ENCODE measurements at regions not wholly inside any gene's neighbourhood (a gene's known extent, or its start where the extent isn't known, plus 50 kb on each side); places are given as distances from the start of the nearest gene placed in this dataset.

DNA sequence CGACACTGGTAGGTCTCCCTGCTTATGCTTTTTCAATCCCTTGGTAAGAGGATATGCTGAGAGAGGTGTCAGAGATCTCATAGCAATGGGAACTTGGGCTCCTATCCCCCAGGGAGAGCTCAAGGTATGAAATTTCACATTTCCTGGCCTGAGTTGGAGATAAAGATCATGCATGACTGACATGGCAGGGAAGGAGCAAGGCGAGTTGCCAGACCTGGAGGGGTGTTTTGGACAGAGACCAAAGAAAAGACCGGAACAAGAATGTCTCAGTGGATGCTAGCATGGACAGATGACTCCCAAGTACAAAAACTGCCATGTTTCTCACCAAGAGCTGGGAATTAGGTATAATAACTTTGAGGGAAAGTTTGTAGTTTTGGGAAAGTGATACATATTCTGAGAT, 334.1 kb upstream of the B3GALT2 start:
- H3K27me3 Mint-ChIP-seq: no peaks in the 10 kb centered on the region
- DNase-seq: no peak
- H3K4me3 Mint-ChIP-seq: no peak overlapping the region
- peaks cover 0 to 6% of the 10 kb centered on the region in 2 donors for H3K9me3 Mint-ChIP-seq
- peak overlapping the region in 1 of 2 donors; percentile 69 for H3K27ac Mint-ChIP-seq
- no peak for ATAC-seq
- H3K4me1 Mint-ChIP-seq: peaks cover 6% of the 10 kb centered on the region

DNA sequence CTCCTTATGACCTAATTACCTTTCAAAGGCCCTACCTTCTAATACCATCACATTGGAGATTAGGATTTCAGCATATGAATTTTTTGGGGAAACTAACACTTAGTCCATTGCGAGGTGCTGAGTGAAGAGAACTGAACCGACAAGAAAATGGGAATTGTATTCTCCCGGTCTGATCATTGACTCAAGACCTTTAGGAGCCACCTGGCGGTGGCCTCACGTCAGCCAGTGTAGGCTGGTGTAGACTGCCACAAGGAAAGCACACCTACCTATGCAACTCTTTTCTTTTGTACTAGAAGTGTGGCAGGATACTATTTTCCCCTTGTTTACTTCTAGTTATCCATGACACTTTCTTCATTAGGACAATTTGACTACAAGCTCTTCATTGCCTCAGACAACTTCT, 333.5 kb upstream of the B3GALT2 start:
- H3K27me3 Mint-ChIP-seq: no peaks in the 10 kb centered on the region
- DNase-seq (no peak), ATAC-seq (no peak)
- no peak overlapping the region for H3K4me3 Mint-ChIP-seq
- H3K4me1 Mint-ChIP-seq: peaks cover 6% of the 10 kb centered on the region
- no peak overlapping the region for H3K27ac Mint-ChIP-seq
- peaks cover 0 to 6% of the 10 kb centered on the region in 2 donors for H3K9me3 Mint-ChIP-seq

DNA sequence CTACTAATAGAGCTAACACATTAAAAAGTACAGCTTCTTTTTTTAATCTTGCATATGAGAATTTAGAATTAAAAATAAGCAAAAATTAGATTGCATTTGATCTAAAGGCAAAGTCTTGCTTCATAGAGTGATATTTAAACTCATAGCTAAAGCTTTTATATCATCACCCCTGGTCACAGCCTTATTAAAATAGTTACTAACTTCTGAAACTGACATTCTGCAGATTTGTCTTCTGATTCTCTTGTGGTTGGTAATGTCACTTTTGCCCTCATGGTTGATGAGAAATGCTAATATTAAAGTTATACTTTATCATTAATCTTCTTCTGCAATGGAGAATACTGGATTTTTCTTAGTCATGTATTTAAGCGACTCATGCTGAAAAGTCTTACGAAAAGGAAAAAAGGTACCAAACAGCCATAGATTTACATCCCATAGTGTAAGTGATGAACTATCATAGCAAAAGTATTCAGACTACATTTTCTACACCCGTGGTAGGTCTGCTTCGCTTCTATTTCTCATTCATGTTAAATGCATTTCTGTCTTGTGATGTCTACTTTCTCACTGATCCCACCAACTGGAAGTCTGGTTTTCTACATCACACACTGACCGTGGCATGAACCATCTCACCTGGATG, 330.5 kb upstream of the B3GALT2 start:
- DNase-seq (no peak), ATAC-seq (peak; percentile 46)
- Mint-ChIP-seq H3K27me3 (no peaks in the 10 kb centered on the region), H3K9me3 (peaks cover 6 to 21% of the 10 kb centered on the region in 2 donors), H3K27ac (no peak overlapping the region), H3K4me3 (no peak overlapping the region), H3K4me1 (peaks cover 6% of the 10 kb centered on the region)

DNA sequence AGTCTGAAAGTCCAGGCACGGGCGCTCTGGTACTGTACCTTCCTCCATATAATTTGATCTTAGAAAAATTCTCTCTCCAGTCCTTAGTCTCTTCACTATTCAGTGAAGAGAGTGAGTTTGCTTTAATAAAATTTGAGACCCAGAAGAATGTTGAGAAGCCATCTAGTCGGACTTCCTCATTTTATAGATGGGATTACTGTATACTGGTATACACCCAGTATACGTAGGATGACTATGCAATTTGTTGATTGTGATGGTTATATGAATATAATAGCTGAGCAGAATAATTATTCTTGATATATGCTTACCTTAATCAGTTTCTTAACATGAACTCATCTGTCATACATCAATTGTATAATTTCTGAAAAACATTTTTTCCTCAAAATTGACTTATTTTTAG, 328.0 kb upstream of the B3GALT2 start:
- H3K27ac Mint-ChIP-seq: no peak overlapping the region
- DNase-seq (no peak), ATAC-seq (no peak)
- peaks cover 6% of the 10 kb centered on the region for H3K4me1 Mint-ChIP-seq
- H3K4me3 Mint-ChIP-seq: no peak overlapping the region
- no peaks in the 10 kb centered on the region for H3K27me3 Mint-ChIP-seq
- H3K9me3 Mint-ChIP-seq: peaks cover 13 to 32% of the 10 kb centered on the region in 2 donors

DNA sequence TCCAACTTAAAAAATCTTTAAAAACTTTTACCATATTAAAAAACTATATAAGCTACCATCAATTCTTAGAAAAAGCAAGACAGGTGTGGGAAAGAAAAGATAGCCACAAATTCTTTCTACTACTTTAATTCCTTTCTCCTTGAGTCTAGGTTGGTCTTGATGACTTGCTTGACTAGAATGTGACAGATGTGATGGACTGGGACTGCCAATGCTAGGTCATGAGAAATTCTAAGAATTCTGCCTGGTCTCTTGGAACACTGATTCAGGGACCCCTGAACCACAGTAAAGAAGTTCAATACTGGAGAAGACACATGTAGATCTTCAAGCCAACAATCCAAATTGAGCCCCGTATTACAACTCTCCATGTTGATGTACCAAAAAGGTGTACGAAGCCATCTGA, 326.6 kb upstream of the B3GALT2 start:
- Mint-ChIP-seq H3K4me3 (no peak overlapping the region), H3K27me3 (no peaks in the 10 kb centered on the region), H3K4me1 (peaks cover 6% of the 10 kb centered on the region), H3K27ac (no peak overlapping the region), H3K9me3 (peaks cover 13 to 32% of the 10 kb centered on the region in 2 donors)
- ATAC-seq (no peak), DNase-seq (no peak)

DNA sequence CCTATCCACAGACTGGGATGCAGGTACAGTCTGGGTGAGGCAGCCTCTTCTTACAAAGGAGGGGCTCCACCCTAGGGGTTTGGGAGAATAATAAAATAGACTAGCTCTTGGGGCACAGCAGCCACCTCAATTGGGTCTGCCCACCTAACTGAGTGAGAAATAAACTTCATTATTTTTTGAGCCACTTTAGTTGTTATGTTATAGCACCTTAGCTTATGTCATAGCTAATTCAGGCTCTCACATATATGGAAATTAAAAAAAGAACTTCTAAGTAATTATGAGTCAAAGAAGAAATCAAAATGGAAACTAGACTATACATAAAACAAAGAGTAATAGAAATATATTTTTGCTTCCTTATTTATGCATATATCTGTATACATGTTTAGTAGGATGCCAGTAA, 318.5 kb upstream of the B3GALT2 start:
- ATAC-seq: no peak
- Mint-ChIP-seq H3K27ac (no peak overlapping the region), H3K4me1 (no peaks in the 10 kb centered on the region), H3K9me3 (peaks cover 4 to 17% of the 10 kb centered on the region in 2 donors), H3K27me3 (no peaks in the 10 kb centered on the region), H3K4me3 (no peak overlapping the region)
- no peak for DNase-seq

DNA sequence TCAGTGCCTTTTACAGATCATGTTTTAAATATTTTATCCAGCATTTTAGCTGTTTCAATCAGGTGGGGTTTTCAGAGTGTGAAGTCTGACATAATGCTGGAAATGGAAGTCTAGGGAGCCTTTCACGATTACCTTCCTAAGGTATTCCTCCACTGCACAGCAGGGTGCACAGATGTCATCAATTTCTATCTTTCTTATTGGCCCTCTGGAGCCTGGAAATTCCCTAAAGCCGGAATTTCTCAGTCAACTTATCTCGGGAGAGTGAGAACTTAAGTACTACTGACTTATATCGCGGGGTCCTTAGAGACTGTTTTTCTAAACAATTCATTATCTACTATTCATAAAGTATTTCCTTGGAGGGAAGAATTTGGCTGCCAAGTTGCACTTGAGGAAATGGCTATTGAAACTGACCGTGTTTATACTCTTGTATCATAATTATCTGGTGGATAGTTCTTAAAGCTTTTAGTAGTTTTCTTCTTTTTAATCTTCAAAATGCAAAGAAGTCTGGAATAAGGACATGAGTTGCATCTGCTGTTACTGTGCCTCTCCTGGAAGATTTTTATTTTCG, 311.8 kb upstream of the B3GALT2 start:
- no peaks in the 10 kb centered on the region for H3K27me3 Mint-ChIP-seq
- ATAC-seq (no peak), DNase-seq (no peak)
- no peak overlapping the region for H3K4me3 Mint-ChIP-seq
- no peak overlapping the region for H3K27ac Mint-ChIP-seq
- H3K9me3 Mint-ChIP-seq: peaks cover 0 to 3% of the 10 kb centered on the region in 2 donors
- peaks cover 3% of the 10 kb centered on the region for H3K4me1 Mint-ChIP-seq

DNA sequence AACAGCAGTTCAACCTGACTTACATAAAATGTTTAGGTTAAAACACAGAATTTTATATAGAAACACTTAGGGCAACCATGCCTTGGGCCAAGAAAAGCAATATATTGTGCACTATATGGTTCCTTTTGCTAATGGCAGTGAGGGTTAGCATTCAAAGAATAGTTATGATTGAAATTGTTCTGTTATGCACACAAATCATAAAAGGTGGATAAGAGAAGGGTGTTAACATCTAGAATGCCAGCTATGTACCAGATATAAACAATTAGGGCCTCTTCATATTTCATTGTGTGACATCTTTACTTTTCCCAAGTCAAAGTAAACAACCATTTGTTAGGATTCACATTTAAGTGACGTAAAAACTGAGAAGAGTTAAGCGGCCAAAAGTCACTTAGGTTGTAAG, 308.0 kb upstream of the B3GALT2 start:
- no peaks in the 10 kb centered on the region for H3K27me3 Mint-ChIP-seq
- no peak overlapping the region for H3K27ac Mint-ChIP-seq
- H3K9me3 Mint-ChIP-seq: peaks cover 15 to 17% of the 10 kb centered on the region in 2 donors
- peaks cover 23% of the 10 kb centered on the region for H3K4me1 Mint-ChIP-seq
- no peak overlapping the region for H3K4me3 Mint-ChIP-seq
- DNase-seq (no peak), ATAC-seq (no peak)

DNA sequence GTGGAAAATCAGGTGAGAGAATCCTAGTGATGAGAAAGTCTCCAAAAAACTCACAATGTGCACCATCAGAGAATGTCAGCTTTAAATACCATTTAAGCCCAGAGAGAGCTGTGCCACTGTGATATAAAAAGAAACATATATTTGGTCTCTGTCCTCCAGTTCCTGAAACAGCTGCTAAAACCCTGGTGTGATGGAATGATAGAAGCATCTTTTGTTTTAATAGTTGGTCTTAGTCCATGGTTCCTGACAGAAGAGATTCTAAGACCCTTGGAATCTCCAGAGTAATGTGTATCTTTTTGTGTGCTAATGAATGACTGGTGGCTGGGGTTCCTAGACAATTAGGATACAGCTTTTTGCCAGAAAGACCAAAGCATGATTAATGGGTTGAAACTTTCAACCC, 302.8 kb upstream of the B3GALT2 start:
- Mint-ChIP-seq H3K9me3 (peaks cover 24 to 25% of the 10 kb centered on the region in 2 donors), H3K4me1 (peaks cover 31% of the 10 kb centered on the region), H3K4me3 (no peak overlapping the region), H3K27me3 (no peaks in the 10 kb centered on the region), H3K27ac (peak overlapping the region in 1 of 2 donors; percentile 34)
- ATAC-seq (no peak), DNase-seq (no peak)

DNA sequence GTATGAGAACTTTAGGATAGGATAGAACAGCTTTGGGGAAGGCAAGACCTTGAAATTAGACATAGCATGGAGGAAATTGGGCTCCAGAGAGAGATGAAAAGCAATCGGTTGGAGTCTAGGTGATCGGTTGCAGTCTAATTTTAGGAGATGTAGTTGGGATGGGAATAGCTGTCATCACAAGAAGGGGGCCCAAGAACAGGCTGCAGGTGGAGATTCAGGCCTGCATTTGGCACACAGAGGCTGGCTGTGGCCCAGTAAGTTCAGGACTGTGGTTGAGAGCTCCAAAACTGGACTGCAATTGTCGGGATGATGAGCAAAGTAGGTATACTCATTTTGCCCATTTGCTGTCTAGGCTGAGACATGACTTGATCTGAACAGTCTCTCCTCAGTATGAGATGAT, 301.3 kb upstream of the B3GALT2 start:
- Mint-ChIP-seq H3K9me3 (peaks cover 25 to 26% of the 10 kb centered on the region in 2 donors), H3K4me3 (no peak overlapping the region), H3K27me3 (no peaks in the 10 kb centered on the region), H3K4me1 (peaks cover 24% of the 10 kb centered on the region), H3K27ac (no peak overlapping the region)
- no peak for DNase-seq
- no peak for ATAC-seq

DNA sequence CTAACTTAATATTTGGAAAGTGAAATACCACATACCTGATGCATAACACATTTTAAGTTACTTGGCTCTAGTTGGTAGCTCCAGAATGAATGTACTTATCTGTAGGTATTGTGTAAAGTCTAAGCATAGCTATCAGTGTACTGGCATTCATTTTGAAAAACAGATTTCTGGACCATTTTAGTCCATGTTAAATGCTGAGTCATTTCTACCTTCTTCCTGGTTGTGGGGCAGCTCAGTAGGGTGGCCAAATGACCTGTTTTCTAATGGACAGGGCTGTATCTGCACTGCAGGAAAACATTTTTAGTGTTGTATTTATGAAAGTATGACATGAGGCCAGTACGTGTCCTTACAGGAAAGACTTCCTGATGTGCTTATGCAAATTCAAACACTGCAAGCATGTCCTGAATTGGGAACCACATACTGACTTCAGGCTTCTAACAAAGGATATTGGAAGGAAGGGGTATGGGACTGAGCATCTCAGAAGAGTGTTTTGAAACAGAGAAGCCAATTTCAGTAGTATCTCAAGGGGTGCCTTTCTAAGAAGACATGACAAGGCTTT, 300.3 kb upstream of the B3GALT2 start:
- peak; percentile 18 for ATAC-seq
- no peak for DNase-seq
- peaks cover 29 to 32% of the 10 kb centered on the region in 2 donors for H3K9me3 Mint-ChIP-seq
- H3K4me1 Mint-ChIP-seq: peaks cover 21% of the 10 kb centered on the region
- peak overlapping the region in 1 of 2 donors; percentile 38 for H3K4me3 Mint-ChIP-seq
- H3K27me3 Mint-ChIP-seq: no peaks in the 10 kb centered on the region
- H3K27ac Mint-ChIP-seq: peak overlapping the region in 1 of 2 donors; percentile 84

DNA sequence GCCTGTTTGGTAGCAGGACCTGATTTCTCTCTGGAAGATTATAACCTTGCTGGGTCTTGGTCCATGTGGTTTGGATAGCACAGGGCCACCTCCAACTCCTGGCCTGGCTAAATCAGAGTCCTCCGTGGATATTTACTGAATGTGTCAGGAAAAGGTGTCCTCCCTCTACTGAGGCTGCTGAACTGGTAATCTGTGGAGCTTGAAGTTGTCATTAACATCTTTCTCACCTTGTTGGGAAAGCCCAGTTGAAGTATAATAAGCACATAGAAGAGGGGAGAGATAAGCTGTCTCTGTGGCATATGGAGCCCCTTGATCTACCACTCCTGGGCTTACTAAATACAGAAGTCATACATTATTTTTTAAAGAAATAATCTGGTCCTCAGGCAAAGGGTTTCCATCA, 294.3 kb upstream of the B3GALT2 start:
- Mint-ChIP-seq H3K9me3 (peaks cover 24 to 27% of the 10 kb centered on the region in 2 donors), H3K27me3 (no peaks in the 10 kb centered on the region), H3K4me1 (peaks cover 62% of the 10 kb centered on the region), H3K4me3 (no peak overlapping the region), H3K27ac (peak overlapping the region; percentile 77 to 80)
- DNase-seq (no peak), ATAC-seq (no peak)

DNA sequence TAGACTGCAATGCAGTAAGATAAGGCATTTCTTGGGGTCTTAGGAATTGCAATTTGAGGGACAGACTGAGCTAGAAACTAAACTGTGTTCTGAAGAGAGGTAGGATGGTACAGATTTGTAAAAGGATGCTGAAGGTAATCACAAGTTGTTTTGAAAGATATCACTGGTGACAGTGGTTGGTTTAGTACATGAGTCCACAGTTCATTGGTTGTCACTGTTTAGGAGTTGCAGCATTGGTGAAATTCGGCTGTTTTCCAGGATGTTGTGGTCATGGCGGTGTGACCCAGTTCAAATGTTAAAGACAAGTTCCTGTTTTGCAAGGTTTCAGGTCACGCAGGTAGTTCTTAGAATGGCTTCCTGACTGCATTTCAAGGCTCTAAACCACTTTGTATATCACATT, 292.8 kb upstream of the B3GALT2 start:
- Mint-ChIP-seq H3K27me3 (no peaks in the 10 kb centered on the region), H3K4me3 (peak overlapping the region; percentile 32 to 58), H3K9me3 (peaks cover 21 to 26% of the 10 kb centered on the region in 2 donors), H3K4me1 (peaks cover 66% of the 10 kb centered on the region), H3K27ac (peak overlapping the region; percentile 81 to 91)
- DNase-seq (peak; percentile 64 to 88), ATAC-seq (peak; percentile 98)

DNA sequence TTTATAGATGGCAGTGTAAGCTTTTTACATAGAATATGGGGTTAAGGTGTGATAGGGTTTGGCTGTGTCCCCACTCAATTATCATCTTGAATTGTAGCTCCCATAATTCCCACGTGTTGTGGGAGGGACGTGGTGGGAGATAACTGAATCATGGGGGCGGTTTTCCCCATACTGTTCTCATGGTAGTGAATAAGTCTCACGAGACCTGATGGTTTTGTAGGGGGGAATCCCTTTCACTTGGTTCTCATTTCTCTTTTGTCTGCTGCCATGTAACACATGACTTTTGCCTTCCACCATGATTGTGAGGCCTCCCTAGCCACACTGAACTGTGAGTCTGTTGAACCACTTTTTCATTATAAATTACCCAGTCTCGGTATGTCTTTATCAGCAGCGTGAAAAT, 290.3 kb upstream of the B3GALT2 start:
- Mint-ChIP-seq H3K9me3 (peaks cover 24 to 39% of the 10 kb centered on the region in 2 donors), H3K4me3 (no peak overlapping the region), H3K27me3 (no peaks in the 10 kb centered on the region), H3K4me1 (peaks cover 74% of the 10 kb centered on the region), H3K27ac (no peak overlapping the region)
- DNase-seq (no peak), ATAC-seq (no peak)

DNA sequence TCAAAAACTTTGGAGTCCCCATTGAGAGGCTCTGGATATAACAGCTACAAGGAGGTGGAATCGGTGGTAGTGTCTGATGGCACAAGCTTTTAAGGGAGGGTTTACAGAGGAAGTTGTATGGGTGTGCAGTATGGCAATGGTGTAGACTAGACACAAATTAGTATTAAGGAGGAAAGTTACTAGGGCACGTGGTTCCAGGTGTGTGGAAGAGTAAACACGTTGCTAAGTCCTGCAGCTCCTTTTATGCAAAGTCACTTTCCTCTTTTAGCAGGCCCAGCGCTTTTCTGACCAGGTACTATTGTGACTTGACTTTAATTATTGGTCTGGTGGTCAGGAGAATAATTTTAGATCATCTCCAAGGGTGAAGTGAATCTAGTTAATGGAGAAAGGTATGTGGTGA, 287.5 kb upstream of the B3GALT2 start:
- ATAC-seq: no peak
- Mint-ChIP-seq H3K27ac (no peak overlapping the region), H3K9me3 (peaks cover 13 to 33% of the 10 kb centered on the region in 2 donors), H3K4me1 (peaks cover 51% of the 10 kb centered on the region), H3K4me3 (no peak overlapping the region), H3K27me3 (no peaks in the 10 kb centered on the region)
- no peak for DNase-seq

DNA sequence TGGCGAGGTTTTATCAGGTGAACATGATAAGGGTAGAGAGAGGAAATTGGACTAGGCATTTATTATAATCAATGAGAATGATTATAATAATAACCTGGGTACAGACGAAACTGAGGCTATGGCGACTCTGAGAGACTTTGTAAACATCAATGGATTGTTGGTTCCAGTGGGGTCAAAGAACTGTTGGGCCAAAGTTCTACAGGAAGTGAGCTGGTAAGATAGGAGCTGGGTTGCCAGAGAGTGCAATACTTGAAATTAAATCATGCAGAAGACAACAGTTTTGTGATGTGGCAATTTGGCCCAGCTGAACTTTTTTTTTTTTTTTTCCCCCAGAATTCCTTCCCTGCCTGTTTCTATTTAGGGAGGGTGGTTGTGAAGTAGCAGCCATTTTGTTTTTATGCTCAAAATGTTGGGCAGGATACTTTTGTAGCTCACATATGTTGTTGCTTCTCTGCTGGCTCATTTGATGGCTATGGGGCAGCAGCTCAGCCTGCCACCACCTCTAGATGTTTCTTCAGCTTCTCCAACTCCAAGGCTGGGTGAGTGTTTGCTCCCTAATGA, 286.5 kb upstream of the B3GALT2 start:
- no peak for ATAC-seq
- H3K4me1 Mint-ChIP-seq: peaks cover 43% of the 10 kb centered on the region
- H3K4me3 Mint-ChIP-seq: no peak overlapping the region
- peaks cover 13 to 38% of the 10 kb centered on the region in 2 donors for H3K9me3 Mint-ChIP-seq
- H3K27ac Mint-ChIP-seq: no peak overlapping the region
- no peak for DNase-seq
- H3K27me3 Mint-ChIP-seq: no peaks in the 10 kb centered on the region
